ENCODE measurements at regions not wholly inside any gene's neighbourhood (a gene's known extent, or its start where the extent isn't known, plus 50 kb on each side); places are given as distances from the start of the nearest gene placed in this dataset.

DNA sequence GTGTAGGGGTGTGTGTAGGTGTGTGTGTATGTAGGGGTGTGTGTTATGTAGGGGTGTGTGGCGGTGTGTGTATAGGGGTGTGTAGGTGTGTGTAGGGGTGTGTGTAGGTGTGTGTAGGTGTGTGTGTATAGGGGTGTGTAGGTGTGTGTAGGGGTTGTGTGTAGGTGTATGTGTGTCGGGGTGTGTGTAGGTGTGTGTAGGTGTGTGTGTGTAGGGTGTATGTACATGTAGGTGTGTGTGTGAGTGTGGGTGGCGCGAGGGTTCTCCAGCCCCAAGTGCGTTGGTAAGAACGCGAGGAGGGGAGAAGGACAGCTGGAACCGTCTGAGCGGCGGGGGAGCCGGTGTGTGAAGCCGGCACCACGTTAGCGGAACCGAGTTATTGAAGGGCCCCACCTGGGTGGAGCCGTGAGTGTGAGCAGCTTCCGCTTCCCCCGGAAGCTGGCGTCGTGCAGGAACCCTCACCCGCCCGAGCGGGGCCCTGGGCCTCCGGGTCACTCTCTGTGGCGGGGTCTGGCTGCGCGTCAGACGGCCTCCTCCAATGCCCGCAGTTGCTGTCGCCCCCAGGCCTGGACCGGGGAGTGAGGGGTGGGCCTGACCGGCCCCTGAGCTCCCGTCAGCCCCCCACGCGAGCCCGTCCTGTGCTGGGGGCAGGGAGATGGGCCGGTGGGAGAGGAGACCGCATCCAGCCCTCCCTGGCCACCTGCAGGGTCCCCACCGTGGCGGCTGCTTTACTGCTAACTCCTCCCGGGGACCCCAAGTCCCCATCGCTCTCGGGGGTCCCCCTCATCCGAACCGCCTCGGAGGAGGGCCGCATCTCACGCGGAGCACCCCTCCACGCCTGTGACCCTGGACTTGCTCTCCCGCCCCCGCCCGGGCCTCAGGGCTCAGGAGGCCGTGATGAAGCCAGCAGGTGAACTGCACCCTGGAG, 49.6 kb upstream of the PSMG3 start (continued):
- TF ChIP-seq, protein P1, sequence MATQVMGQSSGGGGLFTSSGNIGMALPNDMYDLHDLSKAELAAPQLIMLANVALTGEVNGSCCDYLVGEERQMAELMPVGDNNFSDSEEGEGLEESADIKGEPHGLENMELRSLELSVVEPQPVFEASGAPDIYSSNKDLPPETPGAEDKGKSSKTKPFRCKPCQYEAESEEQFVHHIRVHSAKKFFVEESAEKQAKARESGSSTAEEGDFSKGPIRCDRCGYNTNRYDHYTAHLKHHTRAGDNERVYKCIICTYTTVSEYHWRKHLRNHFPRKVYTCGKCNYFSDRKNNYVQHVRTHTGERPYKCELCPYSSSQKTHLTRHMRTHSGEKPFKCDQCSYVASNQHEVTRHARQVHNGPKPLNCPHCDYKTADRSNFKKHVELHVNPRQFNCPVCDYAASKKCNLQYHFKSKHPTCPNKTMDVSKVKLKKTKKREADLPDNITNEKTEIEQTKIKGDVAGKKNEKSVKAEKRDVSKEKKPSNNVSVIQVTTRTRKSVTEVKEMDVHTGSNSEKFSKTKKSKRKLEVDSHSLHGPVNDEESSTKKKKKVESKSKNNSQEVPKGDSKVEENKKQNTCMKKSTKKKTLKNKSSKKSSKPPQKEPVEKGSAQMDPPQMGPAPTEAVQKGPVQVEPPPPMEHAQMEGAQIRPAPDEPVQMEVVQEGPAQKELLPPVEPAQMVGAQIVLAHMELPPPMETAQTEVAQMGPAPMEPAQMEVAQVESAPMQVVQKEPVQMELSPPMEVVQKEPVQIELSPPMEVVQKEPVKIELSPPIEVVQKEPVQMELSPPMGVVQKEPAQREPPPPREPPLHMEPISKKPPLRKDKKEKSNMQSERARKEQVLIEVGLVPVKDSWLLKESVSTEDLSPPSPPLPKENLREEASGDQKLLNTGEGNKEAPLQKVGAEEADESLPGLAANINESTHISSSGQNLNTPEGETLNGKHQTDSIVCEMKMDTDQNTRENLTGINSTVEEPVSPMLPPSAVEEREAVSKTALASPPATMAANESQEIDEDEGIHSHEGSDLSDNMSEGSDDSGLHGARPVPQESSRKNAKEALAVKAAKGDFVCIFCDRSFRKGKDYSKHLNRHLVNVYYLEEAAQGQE (IDR thresholded peaks at IDR 0.05; ENCODE audit: unreplicated experiment), result no peak

Data from GM23338 (cell line).